HL-60 (cell line): ENCODE measurements at regions not wholly inside any gene's neighbourhood (a gene's known extent, or its start where the extent isn't known, plus 50 kb on each side); places are given as distances from the start of the nearest gene placed in this dataset.

Source experiments
- DNase-seq, 2 experiments: peaks; one replicate each; pipeline ENCODE4 v3.0.0-alpha.2; 2010 to 2020; ENCODE audit warnings: low read depth in 1 of 2, low spot score in 1 of 2
- H3K27ac ChIP-seq: fragments of 250-450 bp; sonication (Bioruptor Pico); replicated peaks from 2 replicates; pipeline ENCODE4 v1.5.1; 2020; ENCODE audit warnings: mild to moderate bottlenecking, moderate library complexity
- H3K27me3 ChIP-seq: fragments of 250-450 bp; sonication (Bioruptor Pico); 2 replicates; pipeline ENCODE4 v1.5.1; 2021; ENCODE audit warnings: mild to moderate bottlenecking, moderate library complexity; ENCODE audit not compliant: insufficient read depth, poor library complexity, severe bottlenecking
- H3K4me3 ChIP-seq: replicated peaks from 2 replicates; pipeline ENCODE4 v1.5.1; 2011; ENCODE audit warnings: mild to moderate bottlenecking, control low read depth, low read length; ENCODE audit not compliant: insufficient read depth
- GABPA ChIP-seq: IDR thresholded peaks from 2 replicates; pipeline ENCODE4 v1.6.1; 2012; ENCODE audit warnings: low read depth
- POLR2AphosphoS5 ChIP-seq: IDR thresholded peaks from 2 replicates; pipeline ENCODE4 v1.6.1; 2012; ENCODE audit warnings: low read depth
- SPI1 ChIP-seq: IDR thresholded peaks from 2 replicates; pipeline ENCODE4 v1.6.1; 2012; ENCODE audit warnings: low read depth, mild to moderate bottlenecking, borderline replicate concordance
- TF ChIP-seq, protein P1 (sequence below): IDR thresholded peaks from one replicate; pipeline ENCODE4 v1.5.1; 2011; ENCODE audit warnings: low read length, control low read depth, inconsistent platforms; ENCODE audit not compliant: insufficient read depth
- TF ChIP-seq, protein P2 (sequence below): IDR thresholded peaks from 2 replicates; pipeline ENCODE4 v1.6.1; 2012; ENCODE audit warnings: low read depth; ENCODE audit not compliant: insufficient replicate concordance

DNA sequence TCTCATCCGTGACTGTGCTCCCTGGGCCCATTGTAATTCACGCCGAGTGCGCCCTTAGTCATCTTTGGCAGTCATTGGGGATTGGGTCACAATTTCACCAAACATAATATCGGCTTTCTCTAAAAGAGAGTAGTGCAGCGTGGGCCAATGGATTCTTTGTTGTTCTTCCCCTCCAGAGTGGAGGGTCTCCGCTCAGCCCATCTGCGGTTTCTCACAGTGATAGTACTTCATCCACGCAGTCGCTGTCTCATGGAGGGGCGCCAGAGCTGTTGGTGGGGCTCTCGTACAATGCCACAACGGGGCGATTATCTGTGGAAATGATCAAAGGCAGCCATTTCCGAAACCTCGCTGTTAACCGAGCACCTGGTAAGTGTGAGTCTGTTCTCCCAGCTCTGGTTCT is 321.8 kb downstream of the SNAPC1 start:
- Histone ChIP-seq H3K27ac (no peak overlapping the region), H3K27me3 (no peaks in the 10 kb centered on the region), H3K4me3 (no peak overlapping the region)
- TF ChIP-seq SPI1 (no peak), GABPA (no peak)
- TF ChIP-seq, protein P1, sequence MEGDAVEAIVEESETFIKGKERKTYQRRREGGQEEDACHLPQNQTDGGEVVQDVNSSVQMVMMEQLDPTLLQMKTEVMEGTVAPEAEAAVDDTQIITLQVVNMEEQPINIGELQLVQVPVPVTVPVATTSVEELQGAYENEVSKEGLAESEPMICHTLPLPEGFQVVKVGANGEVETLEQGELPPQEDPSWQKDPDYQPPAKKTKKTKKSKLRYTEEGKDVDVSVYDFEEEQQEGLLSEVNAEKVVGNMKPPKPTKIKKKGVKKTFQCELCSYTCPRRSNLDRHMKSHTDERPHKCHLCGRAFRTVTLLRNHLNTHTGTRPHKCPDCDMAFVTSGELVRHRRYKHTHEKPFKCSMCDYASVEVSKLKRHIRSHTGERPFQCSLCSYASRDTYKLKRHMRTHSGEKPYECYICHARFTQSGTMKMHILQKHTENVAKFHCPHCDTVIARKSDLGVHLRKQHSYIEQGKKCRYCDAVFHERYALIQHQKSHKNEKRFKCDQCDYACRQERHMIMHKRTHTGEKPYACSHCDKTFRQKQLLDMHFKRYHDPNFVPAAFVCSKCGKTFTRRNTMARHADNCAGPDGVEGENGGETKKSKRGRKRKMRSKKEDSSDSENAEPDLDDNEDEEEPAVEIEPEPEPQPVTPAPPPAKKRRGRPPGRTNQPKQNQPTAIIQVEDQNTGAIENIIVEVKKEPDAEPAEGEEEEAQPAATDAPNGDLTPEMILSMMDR = no peak
- DNase-seq = no peak

DNA sequence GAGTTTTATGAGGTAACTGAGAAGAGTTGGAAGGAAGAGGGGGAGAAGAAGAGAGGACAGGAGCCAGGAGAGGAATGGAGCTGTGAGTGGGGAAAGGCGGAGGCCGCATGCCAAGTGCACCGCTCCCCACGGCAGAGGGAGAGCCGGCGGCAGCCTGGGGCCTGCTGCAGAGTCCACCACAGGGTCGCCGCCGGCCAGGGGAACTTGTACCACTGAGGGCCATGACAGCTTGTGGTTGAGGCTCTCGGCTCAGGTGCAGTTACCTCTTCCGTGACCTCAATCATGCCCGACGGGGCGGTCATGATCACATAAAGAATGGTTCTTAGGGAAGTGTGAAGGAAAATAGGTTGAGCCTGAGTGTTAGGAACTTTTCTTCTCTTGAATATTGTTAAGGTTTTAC is 325.0 kb downstream of the SNAPC1 start:
- H3K27ac ChIP-seq = no peak overlapping the region
- no peak overlapping the region for H3K4me3 ChIP-seq
- no peaks in the 10 kb centered on the region for H3K27me3 ChIP-seq
- DNase-seq = no peak
- TF ChIP-seq, protein P2, sequence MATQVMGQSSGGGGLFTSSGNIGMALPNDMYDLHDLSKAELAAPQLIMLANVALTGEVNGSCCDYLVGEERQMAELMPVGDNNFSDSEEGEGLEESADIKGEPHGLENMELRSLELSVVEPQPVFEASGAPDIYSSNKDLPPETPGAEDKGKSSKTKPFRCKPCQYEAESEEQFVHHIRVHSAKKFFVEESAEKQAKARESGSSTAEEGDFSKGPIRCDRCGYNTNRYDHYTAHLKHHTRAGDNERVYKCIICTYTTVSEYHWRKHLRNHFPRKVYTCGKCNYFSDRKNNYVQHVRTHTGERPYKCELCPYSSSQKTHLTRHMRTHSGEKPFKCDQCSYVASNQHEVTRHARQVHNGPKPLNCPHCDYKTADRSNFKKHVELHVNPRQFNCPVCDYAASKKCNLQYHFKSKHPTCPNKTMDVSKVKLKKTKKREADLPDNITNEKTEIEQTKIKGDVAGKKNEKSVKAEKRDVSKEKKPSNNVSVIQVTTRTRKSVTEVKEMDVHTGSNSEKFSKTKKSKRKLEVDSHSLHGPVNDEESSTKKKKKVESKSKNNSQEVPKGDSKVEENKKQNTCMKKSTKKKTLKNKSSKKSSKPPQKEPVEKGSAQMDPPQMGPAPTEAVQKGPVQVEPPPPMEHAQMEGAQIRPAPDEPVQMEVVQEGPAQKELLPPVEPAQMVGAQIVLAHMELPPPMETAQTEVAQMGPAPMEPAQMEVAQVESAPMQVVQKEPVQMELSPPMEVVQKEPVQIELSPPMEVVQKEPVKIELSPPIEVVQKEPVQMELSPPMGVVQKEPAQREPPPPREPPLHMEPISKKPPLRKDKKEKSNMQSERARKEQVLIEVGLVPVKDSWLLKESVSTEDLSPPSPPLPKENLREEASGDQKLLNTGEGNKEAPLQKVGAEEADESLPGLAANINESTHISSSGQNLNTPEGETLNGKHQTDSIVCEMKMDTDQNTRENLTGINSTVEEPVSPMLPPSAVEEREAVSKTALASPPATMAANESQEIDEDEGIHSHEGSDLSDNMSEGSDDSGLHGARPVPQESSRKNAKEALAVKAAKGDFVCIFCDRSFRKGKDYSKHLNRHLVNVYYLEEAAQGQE = no peak
- TF ChIP-seq POLR2AphosphoS5 = no peak
- TF ChIP-seq SPI1 = no peak
- TF ChIP-seq, protein P1 = no peak
- TF ChIP-seq GABPA = no peak

DNA sequence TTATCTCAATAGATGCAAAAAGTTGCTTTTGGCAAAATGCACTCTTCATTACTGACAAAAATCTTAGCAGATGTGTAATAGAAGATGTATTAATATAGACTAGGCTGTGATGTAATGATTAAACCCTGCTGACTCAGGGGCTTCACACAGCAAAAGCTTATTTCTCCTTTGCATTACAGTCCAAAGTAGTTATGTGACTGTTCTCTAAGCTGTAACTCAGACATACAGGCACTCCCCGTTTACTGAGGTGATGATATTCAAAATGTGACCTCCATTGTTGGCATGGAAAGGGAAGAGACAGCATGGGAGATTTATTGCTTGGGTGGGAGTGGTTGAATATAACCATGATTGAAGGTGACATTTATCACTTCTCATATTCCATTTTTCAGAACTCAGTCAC is 331.5 kb downstream of the SNAPC1 start:
- no peak for TF ChIP-seq SPI1
- H3K27ac ChIP-seq = no peak overlapping the region
- no peak overlapping the region for H3K4me3 ChIP-seq
- DNase-seq = no peak
- no peaks in the 10 kb centered on the region for H3K27me3 ChIP-seq

GRCh38 chr14:62097072-62097471 is 334.9 kb downstream of the SNAPC1 start:
- no peak for DNase-seq
- Histone ChIP-seq H3K27me3 (no peaks in the 10 kb centered on the region), H3K27ac (no peak overlapping the region), H3K4me3 (no peak overlapping the region)
- TF ChIP-seq, protein P1 = no peak
- peak; percentile 26; the same call in 1 of the 2 replicates for TF ChIP-seq SPI1

DNA sequence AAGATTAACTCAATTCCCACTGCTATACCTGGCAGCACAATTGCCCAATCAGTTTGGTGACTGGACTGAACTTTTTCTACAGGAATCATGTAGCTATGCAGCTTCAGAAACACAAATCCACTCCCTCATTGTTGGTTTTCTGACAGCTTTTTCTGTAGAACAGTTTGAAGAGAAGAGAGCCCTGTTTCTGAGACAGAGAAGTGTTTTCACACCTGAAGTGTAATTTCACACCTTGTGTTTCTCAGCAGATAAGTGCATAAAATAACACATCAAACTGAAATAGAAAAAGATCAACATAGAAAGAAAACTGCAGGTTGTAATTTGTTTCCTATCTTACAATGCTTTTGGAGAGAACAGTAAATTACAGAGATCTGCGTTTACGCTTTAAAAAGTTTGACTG is 335.6 kb downstream of the SNAPC1 start:
- Histone ChIP-seq H3K27ac (no peak overlapping the region), H3K27me3 (no peaks in the 10 kb centered on the region), H3K4me3 (no peak overlapping the region)
- no peak for TF ChIP-seq GABPA
- TF ChIP-seq SPI1 = no peak
- TF ChIP-seq, protein P2 = no peak
- no peak for DNase-seq
